Activated naive CD4-positive, alpha-beta T cell treated with Interleukin-2 at 50 U/mL for 16 hours (primary cell): ENCODE measurements at regions not wholly inside any gene's neighbourhood (a gene's known extent, or its start where the extent isn't known, plus 50 kb on each side); places are given as distances from the start of the nearest gene placed in this dataset.
A peak's percentile ranks its signal among the peaks of the same experiment; 100 is the strongest.

ENCODE experiments used
- DNase-seq: peaks from one replicate; pipeline ENCODE4 v3.0.0-alpha.2; 2020

GRCh38 chr3:40968666-40969065 is 230.6 kb upstream of the CTNNB1 start:
- no peak for DNase-seq

GRCh38 chr3:40969341-40969740 is 230.0 kb upstream of the CTNNB1 start:
- no peak for DNase-seq

GRCh38 chr3:40969756-40970466 is 229.4 kb upstream of the CTNNB1 start:
- no peak for DNase-seq

- DNase-seq, result peak; percentile 3
These were observed 227.8 kb upstream of the CTNNB1 start for GRCh38 chr3:40971191-40972168.

- no peak for DNase-seq
These were observed 227.0 kb upstream of the CTNNB1 start for GRCh38 chr3:40972350-40972749.

GRCh38 chr3:40973141-40973540 is 226.2 kb upstream of the CTNNB1 start:
- no peak for DNase-seq

GRCh38 chr3:40975711-40976121 is 223.6 kb upstream of the CTNNB1 start:
- DNase-seq, result no peak

- DNase-seq, result no peak
These were observed 223.1 kb upstream of the CTNNB1 start for GRCh38 chr3:40976241-40976640.

GRCh38 chr3:40978442-40978841 is 220.9 kb upstream of the CTNNB1 start:
- no peak for DNase-seq

- no peak for DNase-seq
These were observed 219.3 kb upstream of the CTNNB1 start for GRCh38 chr3:40979962-40980361.

- no peak for DNase-seq
These were observed 218.8 kb upstream of the CTNNB1 start for GRCh38 chr3:40980467-40980866.

GRCh38 chr3:40985195-40985594 is 214.1 kb upstream of the CTNNB1 start:
- no peak for DNase-seq

GRCh38 chr3:40988468-40988867 is 210.8 kb upstream of the CTNNB1 start:
- DNase-seq, result no peak

GRCh38 chr3:40989141-40990061 is 209.9 kb upstream of the CTNNB1 start:
- DNase-seq, result no peak

- DNase-seq, result no peak
These were observed 209.2 kb upstream of the CTNNB1 start for GRCh38 chr3:40990062-40990456.

- DNase-seq, result no peak
These were observed 207.3 kb upstream of the CTNNB1 start for GRCh38 chr3:40992023-40992422.

- no peak for DNase-seq
These were observed 204.7 kb upstream of the CTNNB1 start for GRCh38 chr3:40994611-40995010.

- DNase-seq, result no peak
These were observed 204.0 kb upstream of the CTNNB1 start for GRCh38 chr3:40995271-40995670.

- DNase-seq, result no peak
These were observed 202.9 kb upstream of the CTNNB1 start for GRCh38 chr3:40996382-40996781.

- DNase-seq, result no peak
These were observed 202.2 kb upstream of the CTNNB1 start for GRCh38 chr3:40996827-40997710.

- DNase-seq, result no peak
These were observed 201.4 kb upstream of the CTNNB1 start for GRCh38 chr3:40997711-40998519.
